Suprapubic skin (tissue), 4 donors: ENCODE measurements at regions not wholly inside any gene's neighbourhood (a gene's known extent, or its start where the extent isn't known, plus 50 kb on each side); places are given as distances from the start of the nearest gene placed in this dataset.
A peak's percentile ranks its signal among the peaks of the same experiment; 100 is the strongest.

Experiments
- DNase-seq, 2 donors: peaks; one replicate each; pipeline ENCODE4 v3.0.0-alpha.2; 2019; ENCODE audit warnings: low spot score in 2 of 2
- H3K27ac ChIP-seq: fragments of 200-600 bp; sonication (generic); one replicate; pipeline ENCODE4 v1.5.1; 2019
- H3K27me3 ChIP-seq: fragments of 200-600 bp; sonication (generic); one replicate; pipeline ENCODE4 v1.5.1; 2019
- H3K36me3 ChIP-seq: fragments of 200-600 bp; sonication (generic); one replicate; pipeline ENCODE4 v1.5.1; 2019
- H3K4me1 ChIP-seq: fragments of 200-600 bp; sonication (generic); one replicate; pipeline ENCODE4 v1.5.1; 2019
- H3K4me3 ChIP-seq: fragments of 200-600 bp; sonication (generic); one replicate; pipeline ENCODE4 v1.5.1; 2019; ENCODE audit warnings: mild to moderate bottlenecking
- H3K9me3 ChIP-seq: fragments of 200-600 bp; sonication (generic); one replicate; pipeline ENCODE4 v1.5.1; 2019
- EP300 ChIP-seq: sonication (generic); formaldehyde crosslinking; IDR thresholded peaks from one replicate; pipeline ENCODE4 v1.6.1; 2017; ENCODE audit warnings: antibody characterized with exemption
- POLR2A ChIP-seq, 2 donors: fragments of 450-650 bp; IDR thresholded peaks; one replicate each; pipeline ENCODE4 v1.6.1; 2017; ENCODE audit warnings: antibody characterized with exemption in 2 of 2, mild to moderate bottlenecking in 2 of 2, moderate library complexity in 2 of 2
- POLR2AphosphoS5 ChIP-seq, 3 donors: sonication (generic); formaldehyde crosslinking; IDR thresholded peaks; one replicate each; pipeline ENCODE4 v1.6.1; 2017; ENCODE audit warnings: antibody characterized with exemption in 3 of 3
- WGBS: methylation state at CpG from one replicate; pipeline ENCODE4 v1.1.5; 2018; 5-methylcytosine and 5-hydroxymethylcytosine counted together
- TF ChIP-seq, protein P1 (sequence below), 2 donors: fragments of 200-600 bp in 1 of 2; fragments of 450-650 bp in 1 of 2; sonication (generic) in 1 of 2; IDR thresholded peaks; one replicate each; pipeline ENCODE4 v1.5.1; 2016 to 2019; ENCODE audit warnings: antibody characterized with exemption in 2 of 2, mild to moderate bottlenecking in 1 of 2, moderate library complexity in 1 of 2

DNA sequence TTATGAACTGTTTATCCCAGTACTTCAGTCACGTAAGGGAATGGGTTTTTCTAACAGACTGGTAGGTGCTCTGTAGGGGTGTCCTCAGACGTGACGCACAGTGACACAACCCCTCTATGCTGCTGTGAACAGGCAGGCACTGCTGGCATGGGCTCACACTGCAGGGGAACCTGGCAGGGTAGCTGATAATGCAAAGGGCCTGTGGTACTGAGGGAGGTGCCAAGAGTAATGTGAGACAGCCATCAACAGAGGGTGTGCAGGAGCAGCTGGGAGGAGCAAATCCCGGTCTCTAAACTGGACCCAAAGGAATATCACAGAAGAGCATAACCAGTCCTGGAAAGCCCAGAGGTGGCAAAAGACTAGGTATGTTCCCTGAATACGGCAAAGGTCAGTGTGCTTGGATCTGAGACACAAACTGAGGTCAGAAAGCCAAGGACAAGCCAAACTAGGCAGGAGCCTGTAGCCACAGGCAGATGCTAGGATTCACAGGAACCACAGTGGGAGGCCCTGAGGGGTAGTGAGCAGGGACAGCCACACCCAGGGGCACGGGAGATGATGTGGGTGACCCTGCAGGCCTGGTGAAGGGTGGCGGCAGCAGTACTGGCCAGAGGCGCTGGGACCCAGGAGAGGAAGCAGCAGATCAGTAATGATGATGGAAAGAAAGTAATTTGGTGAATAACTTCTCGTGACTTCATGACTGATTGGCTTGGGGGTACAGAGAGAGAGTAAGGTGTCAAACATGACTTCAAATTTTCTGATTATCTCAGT, 248.1 kb upstream of the CHRNA7 start:
- DNase-seq: no peak
- Histone ChIP-seq H3K9me3 (peaks cover 2% of the 10 kb centered on the region), H3K4me1 (no peaks in the 10 kb centered on the region), H3K27ac (no peak overlapping the region), H3K4me3 (no peak overlapping the region), H3K27me3 (no peaks in the 10 kb centered on the region), H3K36me3 (no peaks in the 10 kb centered on the region)
- no peak for TF ChIP-seq POLR2AphosphoS5 (IDR thresholded peaks at IDR 0.05)
- TF ChIP-seq EP300: no peak
- no peak for TF ChIP-seq POLR2A (IDR thresholded peaks at IDR 0.05)
- TF ChIP-seq, protein P1, sequence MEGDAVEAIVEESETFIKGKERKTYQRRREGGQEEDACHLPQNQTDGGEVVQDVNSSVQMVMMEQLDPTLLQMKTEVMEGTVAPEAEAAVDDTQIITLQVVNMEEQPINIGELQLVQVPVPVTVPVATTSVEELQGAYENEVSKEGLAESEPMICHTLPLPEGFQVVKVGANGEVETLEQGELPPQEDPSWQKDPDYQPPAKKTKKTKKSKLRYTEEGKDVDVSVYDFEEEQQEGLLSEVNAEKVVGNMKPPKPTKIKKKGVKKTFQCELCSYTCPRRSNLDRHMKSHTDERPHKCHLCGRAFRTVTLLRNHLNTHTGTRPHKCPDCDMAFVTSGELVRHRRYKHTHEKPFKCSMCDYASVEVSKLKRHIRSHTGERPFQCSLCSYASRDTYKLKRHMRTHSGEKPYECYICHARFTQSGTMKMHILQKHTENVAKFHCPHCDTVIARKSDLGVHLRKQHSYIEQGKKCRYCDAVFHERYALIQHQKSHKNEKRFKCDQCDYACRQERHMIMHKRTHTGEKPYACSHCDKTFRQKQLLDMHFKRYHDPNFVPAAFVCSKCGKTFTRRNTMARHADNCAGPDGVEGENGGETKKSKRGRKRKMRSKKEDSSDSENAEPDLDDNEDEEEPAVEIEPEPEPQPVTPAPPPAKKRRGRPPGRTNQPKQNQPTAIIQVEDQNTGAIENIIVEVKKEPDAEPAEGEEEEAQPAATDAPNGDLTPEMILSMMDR (IDR thresholded peaks at IDR 0.05): no peak
- WGBS: 86% methylated on average over 9 of the region's 9 CpGs

DNA sequence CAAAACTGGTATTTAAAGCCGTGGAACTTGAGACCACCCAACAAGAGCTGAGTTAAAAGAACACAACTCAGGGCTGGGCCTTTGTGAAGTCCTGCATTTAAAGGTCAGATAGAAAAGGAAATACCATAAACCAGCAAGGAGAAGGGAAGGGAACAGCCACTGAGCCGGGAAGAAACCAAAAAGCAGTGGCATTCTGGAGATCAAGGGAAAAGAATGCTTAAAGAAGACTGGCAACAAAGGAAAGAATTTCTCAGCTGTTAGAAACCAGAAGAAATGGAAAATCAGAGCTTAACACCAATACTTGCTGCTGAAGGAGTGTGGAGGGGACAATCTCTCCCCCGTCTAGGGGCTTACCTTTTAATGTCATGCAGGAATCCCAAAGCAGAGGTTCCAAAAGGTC, 247.4 kb upstream of the CHRNA7 start:
- Histone ChIP-seq H3K27me3 (no peaks in the 10 kb centered on the region), H3K4me3 (no peak overlapping the region), H3K27ac (no peak overlapping the region), H3K4me1 (no peaks in the 10 kb centered on the region), H3K36me3 (no peaks in the 10 kb centered on the region), H3K9me3 (no peaks in the 10 kb centered on the region)
- no peak for TF ChIP-seq POLR2AphosphoS5 (IDR thresholded peaks at IDR 0.05)
- no peak for TF ChIP-seq POLR2A (IDR thresholded peaks at IDR 0.05)
- TF ChIP-seq, protein P1 (IDR thresholded peaks at IDR 0.05): no peak
- TF ChIP-seq EP300: no peak
- no peak for DNase-seq
- 83% methylated on average over 3 of the region's 3 CpGs for WGBS

DNA sequence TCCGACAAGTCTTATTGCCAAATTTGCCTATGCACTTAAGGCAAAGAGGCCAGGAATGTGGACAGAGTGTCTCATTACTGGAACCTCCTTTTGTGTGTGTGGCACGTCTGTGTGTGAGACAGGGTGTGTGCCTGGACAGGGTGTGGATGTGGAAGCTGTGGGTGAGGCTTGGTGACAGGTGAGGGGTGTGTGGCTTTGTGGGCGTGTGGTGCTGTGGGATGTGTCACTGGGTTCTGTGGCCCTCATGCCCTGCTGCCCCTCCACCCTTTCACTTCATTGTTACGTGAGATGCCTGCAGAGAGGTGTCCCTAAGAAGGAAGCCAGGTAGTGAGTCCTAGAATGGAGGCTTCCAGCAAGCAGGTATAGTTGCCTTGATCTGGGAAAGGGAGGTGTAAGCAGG, 244.0 kb upstream of the CHRNA7 start:
- Histone ChIP-seq H3K27me3 (no peaks in the 10 kb centered on the region), H3K9me3 (no peaks in the 10 kb centered on the region), H3K36me3 (no peaks in the 10 kb centered on the region), H3K4me1 (peaks cover 2% of the 10 kb centered on the region), H3K27ac (no peak overlapping the region), H3K4me3 (no peak overlapping the region)
- DNase-seq: no peak
- TF ChIP-seq, protein P1 (IDR thresholded peaks at IDR 0.05): no peak
- TF ChIP-seq POLR2A (IDR thresholded peaks at IDR 0.05): no peak
- TF ChIP-seq EP300: no peak
- TF ChIP-seq POLR2AphosphoS5 (IDR thresholded peaks at IDR 0.05): no peak
- WGBS: 82% methylated on average over 4 of the region's 4 CpGs

DNA sequence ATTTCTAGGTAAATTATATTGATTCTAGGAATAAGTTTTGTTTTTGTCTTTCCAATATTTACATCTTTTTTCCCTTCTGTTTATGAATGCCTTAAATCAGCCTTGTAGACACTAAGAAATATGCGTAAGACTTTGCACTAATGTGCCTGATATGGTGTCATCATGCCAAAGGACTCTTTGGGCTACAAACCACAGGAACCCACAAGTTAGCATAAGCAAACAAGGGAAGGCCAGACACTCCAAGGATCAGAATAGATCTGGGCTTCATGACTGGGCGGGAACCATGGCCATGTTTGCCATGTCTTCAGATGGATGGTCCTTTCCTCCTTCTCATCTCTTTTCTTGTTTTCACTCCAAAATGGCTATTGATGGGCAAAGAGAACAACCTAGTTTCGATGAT, 242.2 kb upstream of the CHRNA7 start:
- no peak overlapping the region for H3K4me3 ChIP-seq
- WGBS: 85% methylated on average over 3 of the region's 3 CpGs
- H3K36me3 ChIP-seq: no peaks in the 10 kb centered on the region
- no peaks in the 10 kb centered on the region for H3K27me3 ChIP-seq
- H3K27ac ChIP-seq: no peak overlapping the region
- TF ChIP-seq, protein P1 (IDR thresholded peaks at IDR 0.05): no peak
- TF ChIP-seq POLR2AphosphoS5 (IDR thresholded peaks at IDR 0.05): no peak
- no peak for TF ChIP-seq POLR2A (IDR thresholded peaks at IDR 0.05)
- no peak for TF ChIP-seq EP300
- H3K4me1 ChIP-seq: peaks cover 2% of the 10 kb centered on the region
- DNase-seq: no peak
- H3K9me3 ChIP-seq: no peaks in the 10 kb centered on the region

DNA sequence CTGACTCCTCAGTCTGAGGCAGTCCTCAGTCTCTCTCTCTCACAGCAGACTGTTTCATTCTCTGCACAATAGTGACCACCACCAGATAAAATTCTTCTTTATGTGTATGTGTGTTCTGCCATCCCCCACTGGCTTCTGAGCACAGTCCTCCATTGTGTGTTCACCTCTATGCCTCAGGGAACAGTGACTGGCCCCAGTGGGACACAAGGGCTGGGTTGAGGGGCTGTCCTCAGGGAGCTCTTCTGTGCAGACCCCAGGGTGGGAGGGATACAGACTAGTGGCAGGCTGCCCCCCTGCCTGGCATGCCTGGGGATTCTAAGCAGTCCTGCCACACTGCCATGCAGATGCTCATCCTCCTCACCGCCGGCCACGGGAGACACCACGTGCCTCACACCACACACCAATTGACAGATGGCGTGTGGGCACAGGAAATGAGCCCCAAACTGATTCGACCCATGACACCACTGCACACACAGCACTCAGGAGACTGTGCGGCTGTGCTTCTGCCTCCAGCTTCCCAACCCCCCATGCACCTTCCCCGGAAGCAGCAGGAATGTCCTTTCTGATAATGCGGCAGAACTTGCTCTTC, 237.6 kb upstream of the CHRNA7 start:
- no peak overlapping the region for H3K27ac ChIP-seq
- WGBS: 79% methylated on average over 8 of the region's 9 CpGs
- peak in 1 of 2 donors; percentile 48 for DNase-seq
- H3K36me3 ChIP-seq: no peaks in the 10 kb centered on the region
- H3K4me3 ChIP-seq: no peak overlapping the region
- H3K4me1 ChIP-seq: peaks cover 2% of the 10 kb centered on the region
- TF ChIP-seq POLR2A (IDR thresholded peaks at IDR 0.05): no peak
- no peaks in the 10 kb centered on the region for H3K9me3 ChIP-seq
- H3K27me3 ChIP-seq: no peaks in the 10 kb centered on the region
